HT-29 (cell line): ENCODE measurements at regions not wholly inside any gene's neighbourhood (a gene's known extent, or its start where the extent isn't known, plus 50 kb on each side); places are given as distances from the start of the nearest gene placed in this dataset.
"Not testable (repeated sequence)": the region's sequence is repeated elsewhere in the genome, so short reads cannot be mapped to it uniquely, and the experiment has no call there.

Source experiments
- DNase-seq: peaks from one replicate; pipeline ENCODE4 v3.0.0-alpha.2; 2015; ENCODE audit warnings: low spot score

GRCh38 chr10:52599551-52600200 is 172.9 kb downstream of the MBL2 start:
- DNase-seq, result no peak

DNA sequence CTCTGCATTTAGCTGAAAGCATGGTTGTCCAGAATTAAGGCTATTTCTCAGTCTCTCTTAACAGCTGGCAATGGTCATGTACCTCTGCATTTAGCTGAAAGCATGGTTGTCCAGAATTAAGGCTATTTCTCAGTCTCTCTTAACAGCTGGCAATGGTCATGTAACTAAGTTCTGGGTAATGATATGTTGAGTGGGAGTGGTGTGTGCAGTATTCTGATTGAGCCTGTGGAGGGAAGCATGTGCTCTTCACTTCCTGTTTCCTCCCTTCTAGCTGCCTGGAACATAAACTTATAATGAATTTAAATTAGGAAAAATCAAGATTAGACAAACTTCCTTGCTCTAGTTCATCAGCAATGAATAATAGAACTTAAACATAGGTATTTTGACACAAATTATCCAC is 168.5 kb downstream of the MBL2 start:
- not testable (repeated sequence) for DNase-seq

DNA sequence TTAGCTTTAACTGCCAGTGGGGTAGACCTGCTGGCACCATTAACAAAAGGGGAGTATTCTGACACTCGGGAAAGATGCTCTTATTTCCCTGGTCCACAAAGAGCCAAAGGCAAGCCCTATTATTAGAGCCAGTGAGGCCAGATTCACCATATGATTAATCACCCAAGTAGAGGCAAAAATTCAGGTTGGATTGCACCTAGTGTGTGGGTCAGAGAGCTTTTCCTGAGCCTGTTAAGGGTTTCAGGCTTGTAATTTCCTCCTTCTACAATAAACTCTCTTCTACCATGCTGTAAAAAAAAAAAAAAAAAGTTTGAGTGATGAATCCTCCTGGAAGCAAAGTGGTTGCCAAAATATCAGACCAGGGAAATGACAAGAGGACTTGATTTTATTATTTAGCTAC is 163.5 kb downstream of the MBL2 start:
- no peak for DNase-seq

GRCh38 chr10:52609626-52610240 is 162.9 kb downstream of the MBL2 start:
- no peak for DNase-seq

DNA sequence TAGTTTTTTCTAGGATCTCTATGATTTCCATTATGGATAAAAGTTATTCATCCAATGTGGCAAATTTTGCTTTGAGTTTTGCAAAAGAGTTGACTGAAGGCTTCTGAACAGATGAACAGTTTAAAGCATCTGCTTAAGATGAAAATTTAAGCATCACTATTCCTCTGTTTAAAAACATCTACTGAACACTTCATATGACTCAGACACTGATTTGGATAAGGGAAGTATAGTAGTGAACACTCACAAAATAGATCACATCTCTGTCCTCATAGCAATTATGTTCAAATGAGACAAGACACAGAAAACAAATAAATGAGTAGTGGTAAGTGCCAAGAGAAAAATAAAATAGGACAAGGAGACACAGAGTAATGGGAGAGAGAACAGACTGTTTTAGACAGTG is 157.3 kb downstream of the MBL2 start:
- no peak for DNase-seq

GRCh38 chr10:52615756-52616394 is 156.7 kb downstream of the MBL2 start:
- no peak for DNase-seq

DNA sequence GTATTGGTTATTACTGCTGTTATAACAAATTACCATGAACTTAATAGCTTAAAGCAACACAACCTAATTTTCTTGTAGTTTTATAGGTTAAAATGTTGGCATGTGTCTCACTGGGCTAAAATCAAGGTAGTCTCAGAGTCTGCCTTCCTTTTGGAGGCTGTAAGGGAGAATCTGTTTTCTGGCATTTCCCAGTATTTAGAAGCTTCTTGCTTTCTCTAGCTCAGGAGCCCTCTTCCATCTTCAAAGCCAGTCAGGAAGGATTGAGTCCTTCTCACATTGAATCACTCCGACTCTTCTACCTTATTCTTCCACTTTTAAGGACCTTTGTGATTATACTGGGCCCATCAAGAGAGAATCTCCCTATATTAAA is 156.2 kb downstream of the MBL2 start:
- DNase-seq, result no peak

GRCh38 chr10:52617346-52617745 is 155.2 kb downstream of the MBL2 start:
- no peak for DNase-seq

DNA sequence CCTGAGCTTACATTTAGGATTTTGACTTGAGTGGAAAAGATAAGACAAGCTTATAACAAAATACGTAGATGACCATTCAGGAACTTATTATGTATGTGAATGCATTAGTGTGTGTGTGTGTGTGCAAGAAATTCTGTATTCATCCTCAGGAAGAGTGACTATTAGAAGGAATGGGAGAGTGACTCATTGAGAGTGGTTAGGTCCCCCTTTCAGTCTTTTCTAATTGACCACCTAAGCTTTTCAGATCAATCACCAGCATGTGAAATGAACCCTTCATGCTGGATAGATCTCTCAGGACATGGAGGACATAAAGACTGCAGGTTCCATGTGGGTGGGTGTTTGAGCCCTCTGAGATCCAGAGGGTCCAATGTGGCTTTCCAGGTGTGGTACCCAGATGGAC is 153.5 kb downstream of the MBL2 start:
- DNase-seq, result no peak

GRCh38 chr10:52621635-52622079 is 150.9 kb downstream of the MBL2 start:
- no peak for DNase-seq

DNA sequence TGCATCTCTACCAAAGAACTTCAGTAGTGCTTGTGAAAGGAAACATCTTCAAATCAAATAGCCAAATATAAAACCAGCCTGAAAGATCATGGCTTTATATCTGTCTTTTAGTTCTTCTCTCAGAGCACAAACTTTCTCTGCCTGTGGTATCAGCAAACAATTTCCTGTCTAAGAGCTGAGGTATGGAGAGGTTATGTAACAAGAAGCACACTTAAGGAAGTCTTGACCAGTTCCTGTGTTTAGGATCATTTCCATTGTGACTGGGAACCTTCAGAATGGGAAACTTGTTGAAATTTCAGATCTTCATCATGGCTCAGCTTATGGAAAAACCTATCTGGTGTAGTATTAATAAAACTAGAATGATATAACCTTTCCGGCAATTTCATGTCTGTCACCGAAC is 148.8 kb downstream of the MBL2 start:
- no peak for DNase-seq

DNA sequence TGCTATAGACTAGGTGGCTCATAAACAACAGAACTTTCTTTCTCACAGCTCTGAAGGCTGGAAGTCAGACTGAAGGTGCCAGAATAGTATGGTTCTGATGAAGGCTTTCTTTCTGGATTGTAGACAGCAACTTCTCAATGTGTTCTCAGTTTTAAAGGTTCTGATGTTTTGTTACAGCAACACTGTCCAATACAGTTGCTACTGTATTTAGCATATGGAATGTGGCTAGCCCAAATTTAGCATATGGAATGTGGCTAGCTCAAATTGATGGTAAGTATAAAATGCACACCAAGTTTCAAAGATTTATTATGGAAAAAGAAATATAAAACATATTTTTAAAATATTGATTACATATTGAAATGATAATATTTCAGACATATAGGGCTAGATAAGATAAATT is 145.3 kb downstream of the MBL2 start:
- no peak for DNase-seq

DNA sequence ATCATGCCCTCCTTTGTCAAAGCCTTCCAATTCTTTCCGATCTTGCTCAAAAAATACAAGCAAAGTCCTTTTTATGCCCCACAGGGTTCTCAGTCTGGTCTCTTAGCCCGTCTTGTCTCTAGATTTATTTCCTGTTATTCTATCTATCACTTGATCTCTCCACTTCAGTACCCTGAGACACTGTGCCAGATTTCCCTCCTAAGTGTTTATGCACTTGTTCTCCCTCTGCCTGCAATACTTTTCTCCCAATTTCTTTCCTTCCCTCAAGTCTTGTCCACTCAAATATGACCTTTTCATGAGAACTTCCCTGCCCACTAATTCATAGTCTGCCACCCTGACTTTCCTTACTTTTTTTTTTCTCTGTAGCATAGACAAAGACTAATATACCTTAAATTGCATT is 141.4 kb downstream of the MBL2 start:
- DNase-seq, result no peak

- DNase-seq, result no peak
Measured at GRCh38 chr10:52631648-52632047, 140.9 kb downstream of the MBL2 start.

- no peak for DNase-seq
Measured at GRCh38 chr10:52632591-52632990, 140.0 kb downstream of the MBL2 start.

DNA sequence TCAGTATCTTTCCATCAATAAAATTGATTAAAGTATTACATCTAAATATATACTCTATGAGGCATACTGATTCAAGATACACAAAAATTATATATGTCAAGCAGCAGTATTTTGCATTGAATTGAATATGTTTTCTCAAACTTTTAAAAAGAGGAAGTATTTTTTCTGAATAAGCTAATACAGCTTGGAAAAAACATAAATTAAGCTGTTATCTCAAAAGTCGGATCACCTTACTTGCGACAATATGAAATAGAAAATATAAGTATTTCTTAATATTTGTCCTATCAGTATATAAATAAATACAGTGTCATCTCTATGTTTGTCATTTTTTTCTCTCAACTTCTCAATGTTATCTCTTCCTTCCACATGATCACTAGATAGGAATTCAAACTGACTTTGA is 139.3 kb downstream of the MBL2 start:
- no peak for DNase-seq

DNA sequence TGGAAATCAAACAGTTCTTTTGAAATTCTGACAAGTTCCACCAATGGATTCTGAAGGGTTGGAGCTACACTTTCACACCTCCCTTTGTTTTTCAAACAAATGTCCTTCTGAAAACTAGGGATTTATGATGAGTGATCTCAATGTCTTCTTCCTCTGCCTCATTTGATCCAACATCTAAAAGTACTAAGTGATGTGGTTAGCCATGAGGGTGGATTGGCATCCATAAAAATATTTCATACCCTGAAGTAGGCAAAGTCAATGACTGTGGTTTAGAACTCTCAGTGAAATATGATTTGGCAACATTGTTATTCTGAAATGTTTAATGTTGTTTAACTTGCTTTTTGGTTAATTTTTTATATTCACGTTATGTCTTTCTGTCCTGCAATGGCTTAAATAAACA is 136.9 kb downstream of the MBL2 start:
- no peak for DNase-seq

DNA sequence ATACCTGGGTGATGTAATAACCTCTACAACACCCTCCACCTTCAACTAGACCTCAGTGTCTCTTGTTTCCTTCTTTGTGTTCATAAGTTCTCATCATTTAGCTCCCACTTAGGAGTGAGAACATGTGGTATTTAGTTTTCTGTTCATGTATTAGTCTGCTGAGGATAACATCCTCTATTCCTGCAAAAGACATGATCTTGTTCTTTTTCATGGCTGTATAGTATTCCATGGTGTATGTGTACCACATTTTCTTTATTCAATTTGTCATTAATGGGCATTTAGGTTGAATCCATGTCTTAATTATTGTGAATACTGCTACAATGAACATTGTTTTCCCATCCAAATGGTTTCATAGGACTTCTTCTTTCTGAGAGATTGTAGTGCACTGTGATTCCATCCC is 135.7 kb downstream of the MBL2 start:
- no peak for DNase-seq

- DNase-seq, result peak; percentile 75
Measured at GRCh38 chr10:52637592-52637991, 135.0 kb downstream of the MBL2 start.

DNA sequence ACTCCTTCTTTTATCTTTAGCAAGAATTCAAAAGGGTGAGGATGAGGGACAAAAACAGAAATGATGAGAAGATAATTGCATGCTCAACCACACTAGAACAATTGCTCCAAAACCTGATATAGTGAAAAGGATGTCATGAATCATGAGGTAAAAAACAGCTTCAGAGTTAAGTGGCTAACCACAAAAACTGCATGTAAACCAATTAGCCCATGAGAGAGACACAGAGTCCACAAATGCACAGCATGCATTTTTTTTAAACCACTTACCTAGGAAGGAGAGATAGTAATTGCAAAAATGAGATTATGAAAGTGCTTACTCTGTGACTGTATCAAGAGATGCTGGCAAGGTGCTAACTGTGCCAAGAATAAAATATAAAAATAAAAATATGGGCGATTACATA is 132.9 kb downstream of the MBL2 start:
- DNase-seq, result no peak

DNA sequence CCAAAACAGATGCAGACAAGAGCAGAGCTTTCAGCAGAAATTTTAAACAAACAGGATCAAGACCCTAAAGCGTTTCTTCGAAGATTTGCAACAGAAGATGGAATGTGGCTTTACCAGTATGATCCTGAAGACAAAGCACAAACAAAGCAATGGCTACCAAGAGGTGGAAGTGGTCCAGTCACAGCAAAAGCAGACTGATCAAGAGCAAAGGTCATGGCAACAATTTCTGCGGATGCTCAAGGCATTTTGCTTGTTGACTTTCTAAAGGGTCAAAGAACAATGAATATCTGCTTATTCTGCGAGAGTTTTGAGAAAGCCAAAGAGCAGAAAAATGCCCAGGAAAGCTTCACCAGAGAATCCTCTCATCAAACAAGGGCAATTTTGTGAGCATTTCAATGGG is 130.4 kb downstream of the MBL2 start:
- no peak for DNase-seq

DNA sequence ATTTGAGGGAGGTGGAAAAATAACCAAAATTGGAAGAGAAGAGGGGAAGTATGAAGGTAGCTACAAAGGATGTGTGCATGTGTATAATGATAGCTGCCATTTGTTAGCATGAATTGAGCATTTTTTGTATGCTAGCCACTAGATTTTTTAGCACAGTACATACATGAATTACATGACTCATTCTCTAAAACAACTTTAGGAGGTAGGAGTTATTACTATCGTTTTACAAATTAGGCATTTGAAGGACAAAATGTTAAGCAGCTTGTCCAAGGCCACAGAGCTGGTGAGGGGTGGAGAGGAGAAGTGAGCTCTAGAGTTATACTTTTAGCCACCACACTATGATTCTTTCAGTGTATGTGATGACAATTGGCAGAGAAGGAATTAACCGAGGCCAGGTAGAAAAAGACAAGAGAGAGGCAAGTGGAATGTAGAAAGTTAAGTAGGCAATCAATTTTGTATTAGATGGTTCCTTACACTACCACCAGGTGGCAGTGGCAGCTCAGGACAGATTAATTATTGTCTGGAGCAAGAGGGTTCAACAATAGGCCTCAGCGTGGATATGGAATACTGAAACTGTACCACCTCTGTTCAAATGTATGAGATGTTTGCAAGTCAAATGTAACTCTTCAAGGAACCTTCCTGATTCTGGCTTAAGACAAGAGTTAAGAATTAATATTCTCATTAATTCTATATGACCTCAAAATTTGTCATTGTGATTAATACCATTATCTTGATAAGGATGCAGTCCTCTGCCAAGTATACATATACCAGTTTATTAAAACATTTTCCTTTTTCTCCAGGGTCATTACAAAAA is 128.0 kb downstream of the MBL2 start:
- peak; percentile 79 for DNase-seq
